Activated CD4-positive, CD25-positive, alpha-beta regulatory T cell treated with anti-CD3 and anti-CD28 coated beads, Interleukin-2, amount 50 U/mL, for 16 hours (primary cell): ENCODE measurements at regions not wholly inside any gene's neighbourhood (a gene's known extent, or its start where the extent isn't known, plus 50 kb on each side); places are given as distances from the start of the nearest gene placed in this dataset.
A peak's percentile ranks its signal among the peaks of the same experiment; 100 is the strongest.

Source experiments
- DNase-seq: peaks from one replicate; pipeline ENCODE4 v3.0.0-alpha.2; 2020; ENCODE audit warnings: low read depth, low spot score

DNA sequence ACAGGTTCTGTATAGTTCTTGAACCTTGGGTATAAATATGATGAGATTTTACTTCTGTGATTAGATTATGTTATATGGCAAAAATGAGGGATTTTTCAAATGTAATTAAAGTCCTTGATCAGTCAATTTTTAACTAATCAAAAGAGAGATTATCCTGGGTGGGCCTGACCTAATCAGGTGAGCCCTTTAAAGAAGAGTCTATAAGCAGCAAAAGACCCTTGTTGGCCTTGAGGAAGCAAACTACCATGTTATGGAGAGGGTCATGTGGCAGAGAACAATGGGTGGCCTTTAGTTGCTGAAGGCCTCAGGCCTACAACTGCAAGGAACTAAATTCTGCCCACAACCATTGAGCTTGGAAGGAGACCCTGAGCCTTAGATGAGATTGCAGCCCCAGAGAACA lies 102.5 kb upstream of the RIPOR2 start:
- no peak for DNase-seq

DNA sequence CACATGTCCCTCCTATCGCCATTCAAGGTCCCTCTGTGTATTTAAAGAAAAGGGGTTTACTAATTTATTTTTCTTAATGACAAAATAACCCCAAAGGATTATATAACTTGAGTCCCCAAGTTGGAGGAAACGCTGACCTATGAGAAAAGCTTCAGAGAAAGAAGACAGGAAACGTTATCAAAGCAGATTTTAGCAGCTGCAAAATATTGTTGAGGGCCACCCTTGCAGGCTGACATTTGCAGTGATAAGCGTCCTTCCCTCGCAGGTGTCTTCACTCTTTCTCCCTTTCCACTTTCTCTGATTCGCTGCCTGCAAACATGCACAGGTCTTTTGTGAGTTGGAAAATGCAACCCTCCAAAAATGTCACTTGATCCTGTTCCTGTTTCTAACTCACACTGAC lies 103.2 kb upstream of the RIPOR2 start:
- DNase-seq = no peak

DNA sequence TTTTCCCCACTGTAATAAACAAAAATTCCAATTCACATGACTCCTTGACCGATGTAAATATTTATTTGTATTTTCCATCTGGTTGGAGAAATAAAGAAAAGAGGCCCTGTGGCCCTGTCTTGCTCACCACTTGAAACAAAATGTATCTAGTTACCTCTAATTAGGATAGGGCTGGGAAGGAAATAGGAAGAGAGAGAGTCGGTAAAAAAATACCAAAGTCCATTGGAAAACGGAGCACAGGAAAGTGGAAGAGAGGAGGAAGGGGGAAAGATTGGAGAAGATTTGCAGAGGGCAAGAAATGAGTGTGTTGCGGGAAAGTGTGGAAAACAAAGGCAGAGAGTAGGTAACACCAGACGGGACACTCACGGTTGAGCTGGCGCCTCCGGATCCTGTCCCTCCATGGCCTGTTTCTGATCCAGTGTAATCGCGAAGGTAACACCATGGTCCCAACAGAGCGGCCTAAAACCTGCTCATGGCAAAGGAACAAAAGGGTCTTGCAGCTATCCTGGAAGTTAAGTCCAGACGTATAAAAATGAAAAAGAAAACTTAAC lies 105.8 kb upstream of the RIPOR2 start:
- DNase-seq = no peak

DNA sequence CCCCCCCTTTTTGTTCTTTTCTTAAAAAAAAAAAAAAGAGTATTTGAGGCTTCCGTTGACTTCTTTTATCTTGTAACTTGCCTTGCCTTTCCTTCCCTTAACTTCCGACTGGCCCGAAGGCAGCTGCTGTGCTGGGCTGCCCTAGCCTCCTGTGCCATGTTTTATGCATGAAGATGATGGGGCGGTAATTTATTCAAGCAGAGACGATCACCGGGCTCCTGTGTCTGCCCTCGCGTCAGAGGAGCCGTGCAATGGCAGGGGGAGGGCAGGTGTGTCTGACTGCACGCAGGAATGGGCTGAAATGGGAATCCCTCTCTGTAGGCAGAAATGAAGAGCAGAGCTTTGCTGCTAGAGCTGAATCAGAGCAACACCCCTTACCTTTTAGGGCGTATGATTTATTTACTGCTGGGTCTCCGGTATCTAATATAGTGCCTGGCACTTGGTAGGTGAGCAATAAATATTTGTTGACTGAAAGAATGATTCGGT lies 106.3 kb upstream of the RIPOR2 start:
- no peak for DNase-seq

DNA sequence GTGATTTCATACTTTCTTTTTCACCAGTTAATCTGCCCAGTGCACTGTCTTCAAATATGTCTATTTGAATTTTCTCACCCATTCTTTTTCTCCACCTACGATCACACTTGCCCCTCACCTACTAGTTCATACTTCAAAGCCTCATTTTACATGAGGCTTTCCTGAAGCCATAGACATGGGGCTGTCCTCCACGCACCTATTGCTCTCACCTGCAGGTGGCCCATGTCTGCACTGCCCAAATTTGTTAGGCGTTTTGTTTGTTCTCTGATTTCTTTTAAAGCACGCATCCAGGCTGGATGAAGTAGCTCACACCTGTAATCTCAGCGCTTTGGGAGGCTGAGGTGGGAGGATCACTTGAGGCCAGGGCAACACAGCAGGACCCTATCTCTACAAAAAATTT lies 106.8 kb upstream of the RIPOR2 start:
- no peak for DNase-seq

DNA sequence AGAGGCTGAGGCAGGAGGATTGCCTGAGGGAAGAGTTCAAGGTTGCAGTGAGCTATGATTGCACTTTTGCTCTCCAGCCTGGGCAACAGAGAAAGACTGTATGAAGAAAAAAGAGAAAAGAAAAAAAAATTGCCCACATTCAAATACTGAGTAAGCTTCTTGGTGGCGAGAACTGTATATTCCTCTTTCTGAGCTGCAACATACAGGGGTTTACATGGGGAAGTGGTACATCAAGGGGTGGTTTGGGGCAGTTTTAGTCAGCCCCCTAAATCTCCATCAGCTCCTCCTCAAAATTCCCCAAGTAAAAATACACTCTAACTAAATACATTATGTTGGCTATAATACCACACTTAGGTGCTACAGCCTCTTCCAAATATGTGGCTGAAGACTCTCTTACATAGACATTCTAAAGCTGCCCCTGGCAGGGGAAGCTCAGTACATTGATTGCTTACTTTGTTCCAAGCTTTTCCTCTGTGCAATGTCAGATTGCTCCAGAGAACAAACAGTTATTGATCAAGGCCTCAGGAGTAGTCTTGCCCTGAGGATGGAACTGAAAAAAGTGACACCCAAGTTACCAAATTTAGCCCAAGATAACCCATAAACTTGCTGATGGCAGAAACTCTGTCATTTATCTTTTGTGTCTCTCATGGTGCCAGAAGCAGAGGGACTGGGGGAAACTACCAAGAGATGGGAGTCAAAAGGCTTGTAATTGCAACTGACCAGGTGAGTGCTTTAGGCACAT lies 107.4 kb upstream of the RIPOR2 start:
- no peak for DNase-seq

DNA sequence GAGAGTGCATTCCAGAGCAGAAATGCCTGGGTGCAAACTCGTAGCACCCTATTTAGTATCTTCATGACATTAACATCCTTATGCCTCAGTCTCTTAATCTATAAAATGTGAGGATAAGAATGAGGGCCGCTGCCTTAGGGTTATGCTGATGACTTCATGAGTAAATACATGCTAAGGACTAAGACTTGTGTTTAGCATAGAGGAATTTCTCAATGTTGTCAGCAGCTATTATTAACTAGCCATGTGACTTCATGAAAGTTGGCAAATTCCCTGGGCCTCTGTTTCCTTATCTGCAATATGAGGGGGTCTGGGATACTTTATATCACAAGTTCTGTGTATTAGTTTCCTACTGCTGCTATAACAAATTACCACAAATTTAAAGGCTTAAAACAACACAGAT lies 108.1 kb upstream of the RIPOR2 start:
- no peak for DNase-seq

DNA sequence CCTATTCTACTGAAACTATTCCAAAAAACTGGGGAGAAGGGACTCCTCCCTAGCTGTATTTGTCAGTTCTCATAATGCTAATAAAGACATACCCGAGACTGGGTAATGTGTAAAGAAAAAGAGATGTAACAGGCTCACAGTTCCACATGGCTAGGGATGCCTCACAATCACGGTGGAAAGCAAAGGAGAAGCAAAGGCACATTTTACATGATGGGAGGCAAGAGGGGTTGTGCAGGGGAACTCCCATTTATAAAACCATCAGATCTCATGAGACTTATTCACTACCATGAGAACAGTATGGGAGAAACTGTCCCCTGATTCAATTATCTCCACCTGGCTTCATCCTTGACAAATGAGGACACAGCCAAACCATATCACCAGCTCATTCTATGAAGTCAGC lies 111.2 kb upstream of the RIPOR2 start:
- DNase-seq = no peak

DNA sequence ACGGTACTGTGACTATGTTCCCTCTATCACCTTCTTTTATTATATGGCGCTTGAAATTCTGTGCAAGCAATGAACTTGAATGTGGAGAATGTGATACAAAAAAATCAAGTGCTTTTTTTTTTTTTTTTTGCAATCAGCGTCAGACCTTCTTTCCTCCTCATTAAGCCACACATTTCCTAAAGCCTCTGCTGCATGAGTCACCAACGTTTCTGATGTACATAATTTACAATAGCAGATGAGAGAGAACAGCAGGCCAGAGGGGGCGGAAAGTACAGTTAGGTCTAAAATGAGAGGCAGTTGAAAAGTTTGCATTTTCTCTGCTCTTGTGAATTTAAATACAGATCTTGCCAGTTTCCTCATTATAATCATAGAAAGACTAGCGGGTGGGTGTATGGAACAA lies 114.6 kb upstream of the RIPOR2 start:
- DNase-seq = peak; percentile 25

DNA sequence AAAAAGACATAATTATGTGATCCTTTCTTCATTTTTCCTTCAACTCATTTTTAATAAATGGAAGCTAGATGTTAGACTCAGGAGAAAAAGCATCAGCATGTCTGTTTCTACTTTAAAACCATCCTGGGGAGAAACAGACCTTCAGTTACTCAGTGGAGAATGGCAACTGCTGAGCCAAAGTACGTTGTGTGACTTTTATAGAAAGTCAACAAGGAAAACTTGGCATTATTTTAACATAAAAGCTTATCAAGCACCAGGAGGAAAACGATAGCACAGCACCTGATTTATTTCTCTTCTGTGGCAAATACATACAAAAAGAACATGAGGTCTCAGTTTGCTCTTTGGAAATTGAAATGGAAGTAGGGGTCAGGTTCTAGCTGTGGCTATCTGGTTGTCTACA lies 115.3 kb upstream of the RIPOR2 start:
- DNase-seq = no peak

DNA sequence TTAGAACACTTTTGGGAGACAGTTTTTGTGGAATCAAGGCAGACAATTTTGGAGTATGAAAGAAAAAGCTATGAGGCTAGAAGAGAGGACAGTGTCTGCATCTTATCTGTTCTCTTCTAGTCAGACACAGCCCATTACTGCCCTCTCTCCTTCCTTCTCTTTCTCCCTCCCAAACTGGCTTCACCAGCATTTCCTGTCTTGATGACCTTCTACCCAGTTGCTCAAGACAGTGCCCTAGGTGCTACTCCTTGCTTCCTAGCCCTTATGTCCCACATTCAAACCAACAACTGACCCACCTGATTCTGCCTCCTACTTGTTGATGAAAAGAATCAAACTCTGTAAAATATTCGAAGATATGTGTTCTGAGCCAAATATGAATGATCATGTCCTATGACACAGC lies 116.4 kb upstream of the RIPOR2 start:
- DNase-seq = no peak

DNA sequence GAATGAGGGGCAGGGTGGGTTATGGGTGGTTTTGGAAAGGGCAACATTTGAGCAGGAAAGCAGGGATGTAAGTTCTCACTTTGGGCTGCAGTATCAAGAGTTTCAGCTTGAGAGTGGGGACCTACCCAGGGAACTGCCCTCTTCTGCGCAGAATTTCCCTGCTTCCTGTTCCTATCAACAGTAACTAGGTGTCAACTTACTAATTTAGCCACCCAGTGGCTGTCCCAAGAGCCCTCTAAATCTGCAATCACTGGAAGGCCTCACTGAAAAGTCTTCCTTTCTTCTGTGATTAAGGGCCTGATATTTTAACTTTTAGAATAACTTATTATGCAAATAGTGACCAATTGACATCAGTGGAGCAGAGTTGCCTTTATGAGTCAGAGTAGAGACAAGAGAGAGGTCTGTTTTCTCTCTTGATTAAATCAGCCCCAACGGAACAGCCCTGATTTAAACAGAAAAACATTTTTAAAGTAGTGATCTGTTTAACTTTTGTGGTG lies 118.2 kb upstream of the RIPOR2 start:
- DNase-seq = no peak

DNA sequence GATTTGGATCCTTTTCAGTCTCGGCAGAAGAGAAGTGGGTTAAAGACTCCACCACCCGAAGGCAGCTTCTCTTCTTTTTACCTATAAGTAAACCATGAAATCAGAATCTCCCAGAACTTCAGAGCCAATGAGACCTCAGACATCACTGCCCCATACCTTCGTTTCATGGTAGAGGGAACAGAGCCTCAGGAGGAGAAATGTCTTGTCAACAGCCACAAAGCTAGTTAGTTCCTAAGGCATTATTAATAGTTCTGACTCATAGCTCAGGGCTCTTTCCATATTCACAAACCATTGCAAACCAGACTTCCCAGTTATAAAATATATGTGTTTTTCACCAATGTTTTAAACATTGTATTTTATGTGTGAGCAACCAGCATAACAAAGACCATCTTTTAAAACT lies 118.7 kb upstream of the RIPOR2 start:
- no peak for DNase-seq

DNA sequence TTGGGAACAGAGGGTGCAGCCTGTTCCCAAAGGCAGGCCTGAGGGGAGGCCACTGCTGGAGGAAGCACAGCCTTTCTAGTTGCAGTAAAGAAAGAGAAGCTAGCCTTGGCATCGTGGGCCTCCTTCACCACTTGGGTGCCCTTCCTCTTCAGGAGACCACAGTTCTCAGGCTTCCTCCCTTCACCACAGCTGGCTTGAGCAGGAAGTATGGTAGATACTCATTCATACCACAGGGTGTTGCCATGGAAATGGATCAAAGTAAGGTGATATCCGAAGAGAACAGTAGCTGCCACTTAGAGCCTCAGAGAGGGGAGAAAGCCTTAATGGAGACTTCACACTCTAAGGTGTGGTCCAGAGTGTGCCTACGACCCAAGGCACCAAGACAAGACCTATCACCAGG lies 120.4 kb upstream of the RIPOR2 start:
- peak; percentile 33 for DNase-seq

DNA sequence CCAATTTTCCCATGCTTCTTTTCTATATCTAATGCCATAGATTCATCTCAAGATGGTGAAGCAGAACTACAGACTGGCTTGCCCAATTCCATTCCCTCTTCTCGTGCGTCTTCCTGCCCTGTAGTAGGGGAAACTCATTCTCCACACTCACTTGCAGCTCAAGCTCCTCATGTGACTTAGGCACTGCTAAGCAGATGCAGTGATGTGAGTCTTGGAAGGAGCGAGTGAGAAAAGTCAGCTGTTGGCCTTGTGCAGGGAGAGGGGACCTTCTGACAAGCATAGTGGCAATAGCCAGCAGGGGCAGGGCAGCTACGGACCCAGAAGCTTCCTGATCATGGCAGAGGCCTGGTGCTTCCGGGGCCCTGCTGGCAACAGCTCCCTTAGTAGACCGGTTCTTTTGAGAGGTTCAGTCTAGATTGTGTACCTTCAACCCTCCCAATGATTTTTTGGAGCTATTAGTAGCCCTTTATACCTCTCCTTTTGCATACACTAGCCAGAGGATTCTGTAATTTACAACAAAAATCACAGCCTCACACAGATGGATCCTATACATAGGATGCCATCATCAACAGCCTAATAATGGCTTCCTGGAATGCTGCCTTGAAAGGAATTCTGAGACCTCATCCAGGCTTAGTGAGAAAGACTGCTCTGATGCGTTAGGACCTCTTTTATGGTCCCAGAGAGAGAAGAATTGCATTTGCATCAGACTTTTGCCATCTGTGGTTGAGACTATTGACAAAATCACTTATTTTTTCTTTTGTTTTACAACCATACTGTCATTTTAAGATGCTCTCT lies 121.5 kb upstream of the RIPOR2 start:
- no peak for DNase-seq

DNA sequence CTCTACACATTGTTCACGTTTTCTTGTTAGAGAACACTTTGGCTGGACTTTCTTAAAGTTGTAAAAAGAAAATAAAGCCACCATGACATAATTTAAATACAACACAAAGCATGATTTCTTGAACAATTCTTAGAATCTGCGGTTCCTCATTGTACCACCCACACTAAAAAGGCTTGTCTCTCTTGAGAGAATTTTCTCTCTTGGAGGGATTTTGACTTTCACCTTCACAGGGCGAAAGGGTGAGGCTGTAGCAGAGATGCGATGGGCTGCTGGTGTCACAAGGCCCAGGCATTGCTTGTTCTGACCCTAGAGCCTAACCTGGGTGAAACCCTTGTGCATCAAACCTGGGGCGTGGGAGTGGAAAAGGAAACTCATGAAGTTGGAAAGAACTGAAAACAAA lies 122.7 kb upstream of the RIPOR2 start:
- DNase-seq = no peak

DNA sequence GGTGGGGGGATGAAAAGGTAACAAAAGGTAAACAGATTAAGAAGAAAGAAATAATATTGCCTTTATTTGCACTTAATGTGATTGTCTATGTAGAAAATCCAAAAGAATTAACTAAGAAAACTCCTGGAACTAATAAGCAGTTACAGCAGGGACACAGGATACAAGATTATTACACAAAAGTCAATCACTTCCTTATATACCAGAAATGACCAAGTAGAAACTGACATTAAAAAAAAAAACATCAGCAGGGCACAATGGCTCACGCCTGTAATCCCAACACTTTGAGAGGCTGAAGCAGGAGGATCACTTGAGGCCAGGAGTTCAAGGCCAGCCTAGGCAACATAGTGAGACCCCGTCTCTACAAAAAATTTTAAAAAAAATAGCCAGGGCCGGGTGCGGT lies 123.2 kb upstream of the RIPOR2 start:
- DNase-seq = no peak

DNA sequence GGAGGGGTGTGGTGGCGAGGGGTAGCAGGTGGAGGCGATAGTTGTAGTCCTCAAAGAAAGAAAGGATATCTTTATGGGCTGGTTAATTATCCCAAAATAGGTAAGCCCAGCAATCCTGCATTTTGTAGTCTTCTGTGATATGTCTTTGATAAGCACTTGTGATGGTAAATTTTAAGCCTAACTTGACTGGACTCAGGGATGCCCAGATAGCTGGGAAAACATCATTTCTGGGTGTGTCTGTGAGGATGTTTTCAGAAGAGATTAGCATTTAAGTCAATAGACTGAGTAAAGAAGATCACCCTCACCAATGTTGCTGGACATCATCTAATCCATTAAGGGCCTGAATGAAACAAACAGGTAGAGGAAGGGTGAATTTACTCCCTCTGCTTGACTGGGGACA lies 124.8 kb upstream of the RIPOR2 start:
- no peak for DNase-seq

DNA sequence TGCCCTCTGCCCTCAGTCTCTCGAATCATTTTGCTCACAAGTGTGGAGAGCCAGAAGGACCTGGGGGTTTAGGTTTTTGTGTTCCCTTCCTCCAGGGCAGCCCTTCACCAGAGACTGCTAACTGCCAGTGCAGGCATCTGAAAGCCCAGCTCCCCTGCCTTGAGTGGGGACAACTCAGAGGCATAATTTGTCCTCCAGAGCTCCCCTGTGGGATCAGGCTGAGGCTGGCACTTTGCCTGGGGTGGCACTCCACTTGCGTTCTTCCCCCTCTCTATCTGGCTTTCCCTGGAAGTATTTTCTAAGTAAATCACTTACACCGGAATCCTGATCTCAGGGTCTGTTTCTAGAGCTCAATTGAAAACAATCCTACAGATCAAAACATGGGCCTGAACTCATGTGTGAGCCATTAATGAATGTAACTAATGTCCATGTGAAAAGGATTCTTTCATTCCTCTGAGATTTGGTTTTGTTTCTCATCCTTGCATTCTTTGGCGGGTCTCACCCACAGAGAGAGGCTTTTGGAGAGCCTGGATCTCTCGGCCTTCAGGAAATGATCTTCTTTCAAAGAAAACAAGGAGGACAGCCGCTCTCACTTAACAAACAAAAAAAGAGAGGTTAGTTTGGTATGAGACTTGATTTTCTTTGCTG lies 125.7 kb upstream of the RIPOR2 start:
- DNase-seq = no peak

DNA sequence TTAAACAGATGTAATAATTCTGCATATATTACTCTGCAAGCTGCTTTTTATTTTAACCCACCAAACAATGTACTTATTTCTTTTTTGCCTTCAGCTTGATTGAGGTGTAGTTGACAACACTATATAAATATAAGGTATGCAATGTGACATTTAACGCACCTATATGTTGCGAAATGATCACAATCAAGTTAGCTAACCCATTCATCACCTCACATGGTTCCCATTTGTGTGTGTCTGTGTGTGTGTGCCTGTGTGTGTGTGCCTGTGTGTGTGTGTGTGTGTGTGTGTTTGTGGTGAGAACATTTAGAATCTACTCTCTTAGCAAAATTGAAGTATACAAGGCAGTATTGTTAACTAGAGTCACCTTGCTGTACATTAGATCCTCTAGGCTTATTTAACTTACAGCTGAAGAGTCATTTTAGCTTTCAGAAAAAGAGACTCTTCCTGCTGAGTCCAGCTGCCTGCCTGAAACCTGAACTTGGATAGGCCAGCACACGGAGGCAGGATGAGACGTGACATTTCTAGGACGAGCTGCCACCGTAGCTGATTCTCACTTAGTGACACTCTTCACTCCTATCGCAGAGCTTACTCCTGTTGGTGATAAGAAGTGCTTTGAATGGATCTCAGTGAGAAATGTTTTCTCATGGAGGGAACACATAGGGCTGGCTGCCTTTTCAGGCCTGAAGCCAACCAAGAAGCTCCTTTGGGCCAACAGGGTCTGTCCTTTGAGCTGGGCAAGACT lies 126.5 kb upstream of the RIPOR2 start:
- no peak for DNase-seq

DNA sequence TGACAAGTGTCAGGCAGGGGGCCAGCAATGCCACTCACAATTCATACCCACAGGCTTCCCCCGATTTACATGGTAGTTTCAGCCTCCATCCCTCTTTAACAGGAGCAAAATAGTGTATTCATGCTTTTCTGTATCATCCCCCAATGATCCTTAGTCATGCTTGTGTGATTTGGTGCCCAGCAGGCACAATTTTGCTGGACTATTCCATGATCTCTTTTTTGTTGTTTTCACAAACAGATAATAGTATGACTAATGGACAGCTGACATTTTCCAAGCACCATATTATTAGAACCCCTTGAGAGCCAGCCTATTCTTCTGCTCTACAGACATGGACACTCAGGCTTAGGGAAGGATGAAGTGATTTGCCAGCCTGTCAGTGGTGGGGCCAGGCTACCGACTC lies 128.2 kb upstream of the RIPOR2 start:
- DNase-seq = no peak

DNA sequence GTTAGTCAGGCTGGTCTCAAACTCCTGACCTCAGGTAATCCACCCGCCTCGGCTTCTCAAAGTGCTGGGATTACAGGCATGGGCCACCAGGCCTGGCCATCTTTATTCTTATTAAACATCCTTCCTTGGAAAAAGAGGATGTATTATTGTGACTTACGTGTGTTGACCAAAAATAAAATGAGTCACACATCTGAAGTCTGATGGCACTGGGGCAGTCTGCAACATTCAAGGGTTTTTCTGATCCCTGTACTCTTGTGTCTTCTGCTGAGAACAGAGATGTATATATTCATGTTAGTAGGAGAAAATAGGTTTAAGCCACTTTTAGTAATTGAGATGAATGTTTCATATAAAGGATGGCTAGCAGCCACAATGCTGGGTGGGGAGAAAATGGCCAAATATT lies 129.9 kb upstream of the RIPOR2 start:
- DNase-seq = no peak
